Endothelial cell of umbilical vein (primary cell): ENCODE measurements at regions not wholly inside any gene's neighbourhood (a gene's known extent, or its start where the extent isn't known, plus 50 kb on each side); places are given as distances from the start of the nearest gene placed in this dataset.

ENCODE experiments used
- EZH2 ChIP-seq: IDR thresholded peaks from 2 replicates; pipeline ENCODE4 v1.6.1; 2012; ENCODE audit warnings: borderline replicate concordance, low read depth, mild to moderate bottlenecking, moderate library complexity, low read length, inconsistent platforms; ENCODE audit not compliant: severe bottlenecking
- JUN ChIP-seq: IDR thresholded peaks from 2 replicates; pipeline ENCODE4 v1.6.1; 2011; ENCODE audit warnings: borderline replicate concordance, low read depth; ENCODE audit not compliant: insufficient read length, insufficient read depth
- TF ChIP-seq, protein P1 (sequence below), 2 donors: IDR thresholded peaks; 1 replicate in 1 of 2; 2 replicates in 1 of 2; pipeline ENCODE4 v1.5.1; 2011; ENCODE audit warnings: low read length in 2 of 2, mild to moderate bottlenecking in 2 of 2, moderate library complexity in 2 of 2, control low read depth in 1 of 2, inconsistent platforms in 1 of 2, low read depth in 1 of 2; ENCODE audit not compliant: insufficient read depth in 1 of 2; ENCODE audit errors: extremely low read depth in 1 of 2

DNA sequence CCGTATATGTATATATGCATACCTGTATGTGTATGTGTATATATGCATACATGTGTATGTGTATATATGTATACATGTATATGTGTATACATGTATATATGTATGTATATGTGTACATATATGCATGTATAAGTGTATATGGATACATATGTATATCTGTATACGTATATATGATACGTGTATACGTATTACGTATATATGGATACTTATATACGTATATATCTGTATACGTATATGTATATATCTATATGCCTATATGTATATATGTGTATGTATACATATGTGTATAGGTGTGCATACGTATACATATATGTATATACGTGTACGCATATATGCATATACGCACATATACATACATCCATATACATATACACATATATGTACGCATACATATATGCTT lies 681.6 kb upstream of the ANO3 start:
- TF ChIP-seq, protein P1, sequence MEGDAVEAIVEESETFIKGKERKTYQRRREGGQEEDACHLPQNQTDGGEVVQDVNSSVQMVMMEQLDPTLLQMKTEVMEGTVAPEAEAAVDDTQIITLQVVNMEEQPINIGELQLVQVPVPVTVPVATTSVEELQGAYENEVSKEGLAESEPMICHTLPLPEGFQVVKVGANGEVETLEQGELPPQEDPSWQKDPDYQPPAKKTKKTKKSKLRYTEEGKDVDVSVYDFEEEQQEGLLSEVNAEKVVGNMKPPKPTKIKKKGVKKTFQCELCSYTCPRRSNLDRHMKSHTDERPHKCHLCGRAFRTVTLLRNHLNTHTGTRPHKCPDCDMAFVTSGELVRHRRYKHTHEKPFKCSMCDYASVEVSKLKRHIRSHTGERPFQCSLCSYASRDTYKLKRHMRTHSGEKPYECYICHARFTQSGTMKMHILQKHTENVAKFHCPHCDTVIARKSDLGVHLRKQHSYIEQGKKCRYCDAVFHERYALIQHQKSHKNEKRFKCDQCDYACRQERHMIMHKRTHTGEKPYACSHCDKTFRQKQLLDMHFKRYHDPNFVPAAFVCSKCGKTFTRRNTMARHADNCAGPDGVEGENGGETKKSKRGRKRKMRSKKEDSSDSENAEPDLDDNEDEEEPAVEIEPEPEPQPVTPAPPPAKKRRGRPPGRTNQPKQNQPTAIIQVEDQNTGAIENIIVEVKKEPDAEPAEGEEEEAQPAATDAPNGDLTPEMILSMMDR (IDR thresholded peaks at IDR 0.05; ENCODE audit: extremely low read depth in 1 of 2, insufficient read depth in 1 of 2, low read depth in 1 of 2, low read length in 2 of 2): no peak
- TF ChIP-seq JUN (no peak), EZH2 (no peak)
